Stimulated activated CD8-positive, alpha-beta memory T cell treated with anti-CD3 and anti-CD28 coated beads, Interleukin-4, amount 100 ng/mL, for 4 hours (primary cell): ENCODE measurements at regions not wholly inside any gene's neighbourhood (a gene's known extent, or its start where the extent isn't known, plus 50 kb on each side); places are given as distances from the start of the nearest gene placed in this dataset.

ENCODE experiments used
- DNase-seq, 2 donors: peaks; one replicate each; pipeline ENCODE4 v3.0.0-alpha.2; 2020; ENCODE audit warnings: low read depth in 2 of 2, low spot score in 1 of 2

- DNase-seq, result no peak
These were observed 167.9 kb downstream of the AREG start for GRCh38 chr4:74612837-74613236.

- no peak for DNase-seq
These were observed 168.3 kb downstream of the AREG start for GRCh38 chr4:74613266-74613665.

GRCh38 chr4:74615411-74615810 is 170.5 kb downstream of the AREG start:
- no peak for DNase-seq

DNA sequence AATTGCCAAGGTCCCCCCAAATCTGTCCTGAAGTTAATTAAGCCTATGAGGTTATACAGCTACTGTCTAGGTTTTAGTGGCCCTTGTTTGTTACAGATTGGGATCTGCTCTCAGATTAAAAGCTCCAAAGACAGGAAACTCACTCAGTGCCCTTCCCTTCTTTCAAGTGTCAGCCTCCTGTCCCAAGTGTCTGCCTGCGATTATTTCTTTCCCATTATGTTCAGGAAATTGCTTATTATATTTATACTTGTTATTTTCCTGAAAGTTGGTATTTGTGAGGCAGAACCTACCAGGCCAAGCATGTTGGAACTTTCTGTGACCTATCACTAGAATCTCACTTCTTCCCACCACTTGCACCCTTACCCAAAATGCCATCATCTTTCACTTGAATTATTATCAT is 173.2 kb downstream of the AREG start:
- DNase-seq, result no peak

DNA sequence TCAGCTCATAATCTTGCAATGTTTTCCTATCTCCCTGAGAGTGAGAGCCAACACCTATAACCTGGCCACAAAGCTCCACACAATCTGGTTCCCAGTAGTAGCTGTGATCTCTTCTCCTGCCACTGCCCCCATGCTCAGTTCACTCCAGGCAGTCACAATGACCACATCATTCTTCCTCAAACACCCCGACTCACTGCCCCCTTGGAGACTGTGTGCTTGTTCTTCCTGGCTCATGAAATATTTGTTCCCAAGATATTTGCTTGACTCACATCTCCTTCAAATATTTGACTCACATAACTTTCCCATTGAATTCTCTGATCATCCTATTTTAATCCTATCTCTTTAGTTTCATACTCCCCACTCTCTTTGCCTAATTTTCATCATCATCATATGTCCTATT is 173.7 kb downstream of the AREG start:
- DNase-seq, result no peak

DNA sequence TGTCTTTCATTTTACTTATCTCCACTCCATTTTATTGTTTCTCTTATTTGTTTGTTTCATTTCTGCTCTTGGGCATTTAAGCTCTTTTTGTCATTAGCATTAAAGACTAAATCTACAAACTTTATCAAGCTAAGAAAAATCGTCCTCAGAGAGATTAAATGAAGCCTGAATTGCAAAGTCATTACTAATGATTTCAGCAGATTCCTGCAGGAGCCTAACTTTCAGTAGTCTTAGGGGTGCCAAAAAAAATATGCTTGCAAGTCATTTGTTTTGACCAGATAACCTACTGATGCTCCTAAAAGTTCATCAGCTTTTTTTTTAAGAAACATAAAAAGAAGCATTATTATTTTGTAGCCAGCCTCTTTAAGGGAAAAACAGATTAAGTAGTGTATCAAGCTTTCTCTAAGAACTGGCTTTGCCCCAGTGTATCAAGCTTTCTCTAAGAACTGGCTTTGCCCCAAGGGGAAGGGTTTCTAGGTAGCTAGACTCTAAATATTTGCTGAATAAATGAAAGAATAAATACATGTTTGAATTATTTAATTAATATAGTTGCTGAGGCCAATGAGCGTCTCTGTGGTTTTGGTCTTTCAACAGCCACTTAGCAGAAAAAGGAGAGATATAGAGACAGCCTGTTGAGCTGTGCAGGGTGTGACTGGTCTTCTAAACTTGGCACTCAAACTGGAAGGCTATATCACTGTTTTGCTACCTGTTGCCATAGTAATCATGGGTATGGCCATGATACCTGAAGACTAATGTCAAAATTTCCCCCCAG is 174.2 kb downstream of the BTC start:
- no peak for DNase-seq

GRCh38 chr4:74621616-74622015 is 172.7 kb downstream of the BTC start:
- no peak for DNase-seq

DNA sequence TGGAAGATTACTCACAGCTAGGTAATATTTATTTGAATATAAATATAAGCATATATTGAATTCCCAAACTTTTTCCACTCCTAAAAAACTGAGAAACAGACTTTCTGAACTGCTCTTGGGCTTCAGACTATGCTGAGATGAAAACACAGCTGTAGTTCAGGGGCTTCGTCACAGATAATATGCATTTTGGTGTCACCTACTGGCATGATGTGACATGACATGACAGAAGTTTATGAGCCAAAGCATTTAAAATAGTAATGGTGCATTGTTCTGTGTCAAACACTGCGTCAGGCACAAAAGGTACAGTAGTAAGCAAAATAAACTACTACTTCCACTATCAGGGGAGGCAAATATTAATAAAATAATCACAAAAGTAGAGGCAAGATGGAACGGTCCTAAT is 171.3 kb downstream of the BTC start:
- DNase-seq, result no peak

DNA sequence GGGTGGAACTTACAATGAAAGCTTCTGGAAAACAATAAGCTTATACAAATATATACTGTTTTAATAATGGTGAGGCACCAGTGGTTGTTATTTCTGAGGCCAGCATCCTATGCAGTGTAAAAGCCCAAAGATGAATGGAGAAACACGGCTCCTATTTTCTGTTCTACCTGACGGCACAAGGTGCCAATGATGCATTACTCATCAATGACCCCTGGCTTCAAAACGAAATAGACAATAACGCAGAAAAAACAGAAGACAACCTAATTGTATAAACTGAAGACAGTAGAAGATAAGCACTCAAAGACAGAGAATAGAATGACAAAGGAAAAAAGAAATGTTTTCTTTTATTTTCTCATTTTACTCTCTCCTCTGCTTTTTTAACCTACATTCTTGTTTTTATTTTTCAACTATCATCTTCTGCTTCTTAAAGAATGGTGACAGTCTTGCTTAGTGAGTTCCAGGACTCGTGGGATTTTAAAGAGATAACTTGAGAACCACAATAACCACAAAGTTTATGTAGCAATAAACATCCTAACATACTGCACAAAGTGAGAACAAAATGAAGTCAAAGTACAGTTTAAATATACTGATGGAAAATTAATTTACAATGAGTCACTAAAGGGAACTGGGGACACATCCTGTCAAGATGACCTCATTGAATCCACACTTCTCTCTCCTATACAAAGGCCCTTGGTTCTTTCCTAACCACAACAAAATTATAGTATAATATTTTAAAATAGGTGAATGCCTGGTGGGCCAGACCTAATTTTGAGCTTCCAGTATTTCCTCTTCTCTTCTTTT is 169.8 kb downstream of the BTC start:
- DNase-seq, result no peak

- no peak for DNase-seq
These were observed 168.3 kb downstream of the BTC start for GRCh38 chr4:74625981-74626380.

DNA sequence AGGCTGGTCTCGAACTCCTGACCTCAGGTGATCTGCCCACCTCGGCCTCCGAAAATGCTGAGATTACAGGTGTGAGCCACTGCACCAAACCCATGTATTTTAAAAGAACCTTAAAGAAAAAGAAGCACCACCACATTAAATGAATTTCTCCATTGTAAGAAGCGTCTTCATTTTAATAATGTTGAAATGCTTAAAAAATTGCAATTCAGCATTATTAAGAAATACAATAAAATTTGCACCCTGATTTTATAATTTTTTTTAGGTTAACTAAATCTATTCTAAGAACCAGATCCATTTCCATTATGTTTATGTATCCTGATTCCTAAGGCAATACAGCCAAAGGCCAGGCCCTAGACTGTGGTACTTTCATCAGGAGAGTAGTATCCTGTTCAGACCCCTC is 167.2 kb downstream of the BTC start:
- DNase-seq, result no peak

GRCh38 chr4:74627504-74627903 is 166.8 kb downstream of the BTC start:
- DNase-seq, result no peak

GRCh38 chr4:74628852-74629620 is 165.3 kb downstream of the BTC start:
- no peak for DNase-seq

- no peak for DNase-seq
These were observed 163.8 kb downstream of the BTC start for GRCh38 chr4:74630551-74630950.

DNA sequence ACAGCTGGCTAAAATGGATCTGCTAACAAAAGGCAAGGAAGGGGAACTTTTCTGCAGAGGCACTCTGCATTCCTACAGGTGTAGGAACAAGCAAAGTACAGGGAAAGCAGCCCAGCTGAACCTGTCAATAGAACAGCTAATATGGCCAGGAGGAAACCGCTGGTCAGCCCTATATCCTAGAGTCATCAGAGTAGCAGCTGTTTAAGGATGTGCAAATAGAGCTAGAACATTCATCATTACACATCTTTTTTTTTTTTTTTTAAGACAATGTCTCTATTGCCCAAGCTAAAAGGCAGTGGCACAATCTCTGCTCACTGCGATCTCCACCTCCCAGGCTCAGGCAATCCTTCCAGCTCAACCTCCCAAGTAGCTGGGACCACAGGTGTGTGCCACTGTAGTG is 163.0 kb downstream of the BTC start:
- no peak for DNase-seq

DNA sequence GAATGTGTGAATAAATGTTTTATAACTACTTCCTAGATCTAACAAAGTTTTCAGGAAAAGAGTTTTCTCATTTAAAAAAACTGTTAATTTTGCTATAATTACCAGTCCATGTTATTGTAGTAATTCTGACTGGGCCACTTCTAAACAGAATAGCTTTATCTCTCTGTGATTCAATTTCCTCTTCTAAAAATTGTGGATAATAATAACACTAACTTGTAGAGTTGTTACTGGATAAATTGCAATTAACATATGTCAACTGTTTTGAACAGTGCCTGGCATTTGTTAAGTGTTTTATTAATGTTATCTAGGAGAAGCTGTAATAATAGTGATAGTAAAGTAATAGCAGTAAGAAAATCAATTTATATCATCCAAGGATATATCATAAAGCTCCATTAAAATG is 162.3 kb downstream of the BTC start:
- DNase-seq, result no peak

- no peak for DNase-seq
These were observed 161.7 kb downstream of the BTC start for GRCh38 chr4:74632634-74633033.

DNA sequence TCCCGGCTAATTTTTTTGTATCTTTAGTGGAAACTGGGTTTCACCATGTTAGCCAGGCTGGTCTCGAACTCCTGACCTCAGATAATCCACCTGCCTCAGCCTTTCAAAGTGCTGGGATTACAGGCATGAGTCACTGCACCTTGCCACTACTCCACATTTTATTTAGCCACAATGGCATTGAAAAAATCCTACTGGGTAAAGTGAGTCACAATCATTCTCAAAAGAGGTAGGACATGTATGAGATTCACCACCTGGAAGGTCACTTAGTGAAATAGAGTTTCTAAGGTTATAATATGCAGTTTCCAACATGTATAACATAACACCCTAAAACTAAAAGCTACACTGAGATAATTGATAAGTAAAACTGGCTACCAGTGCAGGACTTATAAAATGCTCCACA is 159.2 kb downstream of the BTC start:
- DNase-seq, result no peak

DNA sequence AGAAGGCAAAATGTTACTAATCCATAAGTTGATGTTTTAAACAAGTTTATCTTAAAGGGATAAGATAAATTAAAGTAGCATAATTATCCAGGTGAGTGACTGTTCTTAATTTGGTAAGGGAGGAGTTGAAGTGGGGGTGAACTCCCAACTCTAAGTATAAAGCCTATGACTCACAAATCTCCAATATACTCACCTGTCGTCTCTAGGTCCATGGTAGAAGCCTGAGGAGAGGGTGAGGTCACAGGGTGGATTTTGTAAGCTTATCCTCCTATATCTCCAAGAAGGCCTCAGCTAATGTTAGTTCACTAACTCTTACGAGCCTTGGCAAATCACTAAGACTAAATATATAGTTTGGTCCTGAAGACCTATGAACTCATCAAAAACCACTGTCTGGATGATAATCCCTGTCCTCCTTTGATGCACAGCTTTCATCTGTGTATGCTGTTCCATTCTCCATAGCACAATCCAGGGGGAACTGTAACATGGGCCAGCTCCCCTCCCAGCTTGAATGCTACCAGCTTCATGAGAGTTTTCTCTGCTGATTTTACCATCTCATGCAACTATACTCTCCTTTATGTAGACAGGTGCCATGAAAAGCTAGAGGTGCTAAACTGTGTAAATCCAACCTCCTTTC is 158.7 kb downstream of the BTC start:
- no peak for DNase-seq

- no peak for DNase-seq
These were observed 156.3 kb downstream of the BTC start for GRCh38 chr4:74638001-74638400.

GRCh38 chr4:74638689-74639088 is 155.6 kb downstream of the BTC start:
- DNase-seq, result no peak
